Osteoblast (primary cell): ENCODE measurements at regions not wholly inside any gene's neighbourhood (a gene's known extent, or its start where the extent isn't known, plus 50 kb on each side); places are given as distances from the start of the nearest gene placed in this dataset.
"Not testable (repeated sequence)": the region's sequence is repeated elsewhere in the genome, so short reads cannot be mapped to it uniquely, and the experiment has no call there.

Experiments used
- DNase-seq: peaks from one replicate; pipeline ENCODE4 v3.0.0; 2011; ENCODE audit warnings: low spot score, mixed read lengths; ENCODE audit not compliant: insufficient read length; ENCODE audit errors: missing footprints
- H2AFZ ChIP-seq: 2 replicates; pipeline ENCODE4 v1.6.0; 2011; ENCODE audit warnings: mild to moderate bottlenecking, low read length
- H3K27ac ChIP-seq: 2 replicates; pipeline ENCODE4 v1.5.1; 2011; ENCODE audit warnings: mild to moderate bottlenecking, low read depth, low read length, moderate library complexity
- H3K27me3 ChIP-seq: 2 replicates; pipeline ENCODE4 v1.6.0; 2012; ENCODE audit warnings: mild to moderate bottlenecking, control low read depth, inconsistent platforms, low read length, moderate library complexity; ENCODE audit not compliant: insufficient read depth
- H3K36me3 ChIP-seq: 2 replicates; pipeline ENCODE4 v1.5.1; 2011; ENCODE audit warnings: mild to moderate bottlenecking, low read length, control low read depth, moderate library complexity; ENCODE audit not compliant: insufficient read depth
- H3K4me1 ChIP-seq: 2 replicates; pipeline ENCODE4 v1.5.1; 2011; ENCODE audit warnings: mild to moderate bottlenecking, low read length, control low read depth, moderate library complexity; ENCODE audit not compliant: insufficient read depth
- H3K4me2 ChIP-seq: 2 replicates; pipeline ENCODE4 v1.6.0; 2011; ENCODE audit warnings: mild to moderate bottlenecking, low read length; ENCODE audit not compliant: insufficient read depth
- H3K4me3 ChIP-seq: fragments of 200-600 bp; sonication (generic); 3 replicates; pipeline ENCODE4 v1.5.1; 2012; ENCODE audit warnings: mild to moderate bottlenecking, low read length, inconsistent platforms; ENCODE audit not compliant: insufficient read depth
- H3K79me2 ChIP-seq: 2 replicates; pipeline ENCODE4 v1.6.0; 2012; ENCODE audit warnings: mild to moderate bottlenecking, low read length, control low read depth, inconsistent platforms; ENCODE audit not compliant: insufficient read depth
- H3K9me3 ChIP-seq: 2 replicates; pipeline ENCODE4 v1.5.1; 2011; ENCODE audit warnings: low read depth, low read length, control low read depth
- H4K20me1 ChIP-seq: 2 replicates; pipeline ENCODE4 v1.6.0; 2012; ENCODE audit warnings: mild to moderate bottlenecking, low read length, control low read depth; ENCODE audit not compliant: insufficient read depth
- TF ChIP-seq, protein P1 (sequence below): IDR thresholded peaks from 2 replicates; pipeline ENCODE4 v1.5.1; 2011; ENCODE audit warnings: mild to moderate bottlenecking, low read depth, low read length, moderate library complexity; ENCODE audit errors: extremely low read depth

DNA sequence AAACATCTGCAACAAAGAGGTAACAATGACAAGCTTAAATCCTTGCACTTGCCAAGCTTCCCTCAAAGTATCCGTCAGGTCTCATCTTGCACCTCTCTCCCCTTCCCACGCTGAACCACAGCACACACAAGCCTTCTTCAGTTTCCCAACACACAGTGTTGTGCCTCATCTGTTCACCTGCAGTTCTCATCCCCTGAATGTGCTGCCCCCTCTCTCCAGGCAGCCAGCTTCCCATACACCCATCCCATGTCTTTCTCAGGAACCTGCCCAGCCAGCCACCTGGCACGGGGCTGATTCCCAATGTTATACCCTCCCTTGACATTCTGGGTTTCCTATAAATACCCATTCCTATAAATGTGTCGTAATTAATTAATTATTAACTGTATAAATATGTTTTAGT, 314.8 kb downstream of the PRELID2 start:
- TF ChIP-seq, protein P1, sequence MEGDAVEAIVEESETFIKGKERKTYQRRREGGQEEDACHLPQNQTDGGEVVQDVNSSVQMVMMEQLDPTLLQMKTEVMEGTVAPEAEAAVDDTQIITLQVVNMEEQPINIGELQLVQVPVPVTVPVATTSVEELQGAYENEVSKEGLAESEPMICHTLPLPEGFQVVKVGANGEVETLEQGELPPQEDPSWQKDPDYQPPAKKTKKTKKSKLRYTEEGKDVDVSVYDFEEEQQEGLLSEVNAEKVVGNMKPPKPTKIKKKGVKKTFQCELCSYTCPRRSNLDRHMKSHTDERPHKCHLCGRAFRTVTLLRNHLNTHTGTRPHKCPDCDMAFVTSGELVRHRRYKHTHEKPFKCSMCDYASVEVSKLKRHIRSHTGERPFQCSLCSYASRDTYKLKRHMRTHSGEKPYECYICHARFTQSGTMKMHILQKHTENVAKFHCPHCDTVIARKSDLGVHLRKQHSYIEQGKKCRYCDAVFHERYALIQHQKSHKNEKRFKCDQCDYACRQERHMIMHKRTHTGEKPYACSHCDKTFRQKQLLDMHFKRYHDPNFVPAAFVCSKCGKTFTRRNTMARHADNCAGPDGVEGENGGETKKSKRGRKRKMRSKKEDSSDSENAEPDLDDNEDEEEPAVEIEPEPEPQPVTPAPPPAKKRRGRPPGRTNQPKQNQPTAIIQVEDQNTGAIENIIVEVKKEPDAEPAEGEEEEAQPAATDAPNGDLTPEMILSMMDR = no peak
- H3K4me3 ChIP-seq = no peak overlapping the region
- H4K20me1 ChIP-seq = no peaks in the 10 kb centered on the region
- H2AFZ ChIP-seq = no peak overlapping the region
- DNase-seq = no peak
- H3K4me1 ChIP-seq = no peaks in the 10 kb centered on the region
- H3K9me3 ChIP-seq = no peaks in the 10 kb centered on the region
- H3K79me2 ChIP-seq = no peaks in the 10 kb centered on the region
- no peak overlapping the region for H3K4me2 ChIP-seq
- H3K27ac ChIP-seq = no peak overlapping the region
- H3K27me3 ChIP-seq = no peaks in the 10 kb centered on the region
- no peaks in the 10 kb centered on the region for H3K36me3 ChIP-seq

DNA sequence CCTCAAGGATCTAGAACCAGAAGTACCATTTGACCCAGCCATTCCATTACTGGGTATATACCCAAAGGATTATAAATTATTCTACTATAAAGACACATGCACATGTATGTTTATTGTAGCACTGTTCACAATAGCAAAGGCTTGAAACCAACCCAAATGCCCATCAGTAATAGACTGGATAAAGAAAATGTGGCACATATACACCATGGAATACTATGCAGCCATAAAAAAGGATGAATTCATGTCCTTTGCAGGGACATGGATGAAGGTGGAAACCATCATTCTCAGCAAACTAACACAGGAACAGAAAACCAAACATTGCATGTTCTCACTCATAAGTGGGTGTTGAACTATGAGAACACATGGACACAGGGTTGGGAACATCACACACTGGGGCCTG, 317.6 kb downstream of the PRELID2 start:
- not testable (repeated sequence) for H3K4me3 ChIP-seq, H3K4me2 ChIP-seq, H3K27ac ChIP-seq, H3K27me3 ChIP-seq, H2AFZ ChIP-seq, DNase-seq, H3K4me1 ChIP-seq, H4K20me1 ChIP-seq, H3K79me2 ChIP-seq, H3K9me3 ChIP-seq, H3K36me3 ChIP-seq

DNA sequence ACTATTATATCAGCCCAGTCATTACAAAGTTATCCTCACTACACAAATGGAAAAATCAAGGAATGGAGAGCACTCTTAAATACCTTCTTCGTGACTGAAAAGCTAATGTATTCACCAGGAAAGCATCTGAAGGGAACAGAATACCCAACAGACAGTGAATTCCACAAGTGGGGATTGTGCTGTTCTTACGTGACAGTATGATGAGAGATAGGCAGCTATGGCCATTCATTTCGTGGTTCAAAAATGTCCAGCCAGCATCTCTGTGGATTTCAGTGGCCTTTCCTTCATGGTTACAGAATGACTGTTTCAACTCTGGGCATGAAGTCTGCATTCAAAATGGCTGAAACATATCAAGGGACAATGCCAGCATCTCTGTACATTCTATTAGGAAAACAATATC, 323.8 kb downstream of the PRELID2 start:
- no peak for DNase-seq
- Histone ChIP-seq H3K27ac (no peak overlapping the region), H3K4me3 (no peak overlapping the region), H3K9me3 (no peaks in the 10 kb centered on the region), H3K27me3 (no peaks in the 10 kb centered on the region), H3K79me2 (no peaks in the 10 kb centered on the region), H2AFZ (no peak overlapping the region), H3K4me1 (peaks cover 14% of the 10 kb centered on the region), H3K4me2 (no peak overlapping the region), H4K20me1 (no peaks in the 10 kb centered on the region), H3K36me3 (no peaks in the 10 kb centered on the region)
- TF ChIP-seq, protein P1 = no peak

DNA sequence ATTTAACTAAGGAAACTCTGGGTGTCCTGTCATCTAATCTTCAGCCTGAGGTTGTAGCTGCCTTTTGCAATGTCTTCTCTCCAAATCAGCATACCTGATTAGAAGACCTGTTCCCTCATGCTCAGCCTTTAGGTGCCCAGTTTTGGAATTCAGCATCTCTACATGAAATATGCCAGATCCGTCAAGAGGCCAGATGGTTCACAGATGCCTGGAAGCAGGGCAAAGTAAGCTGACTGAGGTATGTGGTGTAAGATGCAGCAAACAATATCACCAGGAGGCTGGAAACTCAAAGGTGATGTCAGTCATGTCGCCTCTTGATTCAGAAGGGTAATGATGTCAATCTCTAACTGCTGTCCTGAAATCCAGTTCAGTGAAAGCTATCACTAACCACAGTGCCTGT, 324.4 kb downstream of the PRELID2 start:
- Histone ChIP-seq H4K20me1 (no peaks in the 10 kb centered on the region), H3K79me2 (no peaks in the 10 kb centered on the region), H3K4me1 (peaks cover 14% of the 10 kb centered on the region), H3K4me2 (no peak overlapping the region), H3K27me3 (no peaks in the 10 kb centered on the region), H3K36me3 (no peaks in the 10 kb centered on the region), H3K4me3 (no peak overlapping the region), H3K9me3 (no peaks in the 10 kb centered on the region), H2AFZ (no peak overlapping the region), H3K27ac (no peak overlapping the region)
- DNase-seq = no peak
- TF ChIP-seq, protein P1 = no peak

DNA sequence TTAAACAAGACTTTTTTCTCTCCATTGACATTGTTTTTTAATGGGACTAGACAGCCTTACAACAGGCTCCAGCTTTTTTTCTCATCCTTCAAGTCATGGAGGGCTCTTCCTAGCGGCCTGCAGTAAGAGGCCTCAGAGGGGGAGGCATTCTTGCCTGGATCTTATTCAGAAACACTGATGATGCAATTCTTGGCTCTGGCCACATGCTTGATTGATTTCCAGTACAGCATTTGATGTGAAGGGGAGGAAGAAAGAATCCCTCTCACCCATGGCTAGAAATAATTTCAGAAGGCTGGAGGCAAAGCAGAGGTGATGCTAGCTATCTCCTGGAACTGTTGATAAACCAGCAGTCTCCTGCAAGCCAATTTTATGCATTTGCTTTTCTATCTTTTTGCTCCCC, 324.8 kb downstream of the PRELID2 start:
- no peaks in the 10 kb centered on the region for H4K20me1 ChIP-seq
- no peak overlapping the region for H2AFZ ChIP-seq
- no peak for DNase-seq
- no peak overlapping the region for H3K4me3 ChIP-seq
- H3K27me3 ChIP-seq = no peaks in the 10 kb centered on the region
- H3K9me3 ChIP-seq = no peaks in the 10 kb centered on the region
- no peak overlapping the region for H3K4me2 ChIP-seq
- no peak overlapping the region for H3K27ac ChIP-seq
- H3K79me2 ChIP-seq = no peaks in the 10 kb centered on the region
- H3K36me3 ChIP-seq = no peaks in the 10 kb centered on the region
- peaks cover 14% of the 10 kb centered on the region for H3K4me1 ChIP-seq
- TF ChIP-seq, protein P1 = no peak
